HL-60 (cell line): ENCODE measurements at regions not wholly inside any gene's neighbourhood (a gene's known extent, or its start where the extent isn't known, plus 50 kb on each side); places are given as distances from the start of the nearest gene placed in this dataset.
"Not testable (repeated sequence)": the region's sequence is repeated elsewhere in the genome, so short reads cannot be mapped to it uniquely, and the experiment has no call there.

Experiments used
- DNase-seq, 2 experiments: peaks; one replicate each; pipeline ENCODE4 v3.0.0-alpha.2; 2010 to 2020; ENCODE audit warnings: low read depth in 1 of 2, low spot score in 1 of 2
- H3K27ac ChIP-seq: fragments of 250-450 bp; sonication (Bioruptor Pico); replicated peaks from 2 replicates; pipeline ENCODE4 v1.5.1; 2020; ENCODE audit warnings: mild to moderate bottlenecking, moderate library complexity
- H3K27me3 ChIP-seq: fragments of 250-450 bp; sonication (Bioruptor Pico); 2 replicates; pipeline ENCODE4 v1.5.1; 2021; ENCODE audit warnings: mild to moderate bottlenecking, moderate library complexity; ENCODE audit not compliant: insufficient read depth, poor library complexity, severe bottlenecking
- H3K4me3 ChIP-seq: replicated peaks from 2 replicates; pipeline ENCODE4 v1.5.1; 2011; ENCODE audit warnings: mild to moderate bottlenecking, control low read depth, low read length; ENCODE audit not compliant: insufficient read depth
- CTCF ChIP-seq: IDR thresholded peaks from one replicate; pipeline ENCODE4 v1.5.1; 2011; ENCODE audit warnings: low read length, control low read depth, inconsistent platforms; ENCODE audit not compliant: insufficient read depth
- GABPA ChIP-seq: IDR thresholded peaks from 2 replicates; pipeline ENCODE4 v1.6.1; 2012; ENCODE audit warnings: low read depth
- POLR2AphosphoS5 ChIP-seq: IDR thresholded peaks from 2 replicates; pipeline ENCODE4 v1.6.1; 2012; ENCODE audit warnings: low read depth
- REST ChIP-seq: IDR thresholded peaks from 2 replicates; pipeline ENCODE4 v1.6.1; 2012; ENCODE audit warnings: low read depth; ENCODE audit not compliant: insufficient replicate concordance
- SPI1 ChIP-seq: IDR thresholded peaks from 2 replicates; pipeline ENCODE4 v1.6.1; 2012; ENCODE audit warnings: low read depth, mild to moderate bottlenecking, borderline replicate concordance

- no peak for TF ChIP-seq CTCF
- no peak for TF ChIP-seq POLR2AphosphoS5
- TF ChIP-seq REST: no peak
- TF ChIP-seq SPI1: no peak
- TF ChIP-seq GABPA: no peak
- H3K27ac ChIP-seq: no peak overlapping the region
- no peak for DNase-seq
- H3K27me3 ChIP-seq: no peaks in the 10 kb centered on the region
- no peak overlapping the region for H3K4me3 ChIP-seq
Measured at GRCh38 chr7:68406480-68406879, 1191.8 kb upstream of the AUTS2 start.

GRCh38 chr7:68407460-68407859, 1190.8 kb upstream of the AUTS2 start:
- no peaks in the 10 kb centered on the region for H3K27me3 ChIP-seq
- H3K27ac ChIP-seq: no peak overlapping the region
- no peak for DNase-seq
- no peak overlapping the region for H3K4me3 ChIP-seq
- TF ChIP-seq CTCF (no peak), GABPA (no peak), POLR2AphosphoS5 (no peak), SPI1 (no peak), REST (peak; percentile 82)

GRCh38 chr7:68408873-68409272, 1189.4 kb upstream of the AUTS2 start:
- H3K27ac ChIP-seq: no peak overlapping the region
- H3K4me3 ChIP-seq: no peak overlapping the region
- no peak for TF ChIP-seq SPI1
- no peak for TF ChIP-seq CTCF
- no peak for DNase-seq
- H3K27me3 ChIP-seq: no peaks in the 10 kb centered on the region

- Histone ChIP-seq H3K4me3 (no peak overlapping the region), H3K27ac (no peak overlapping the region), H3K27me3 (no peaks in the 10 kb centered on the region)
- TF ChIP-seq SPI1: no peak
- no peak for TF ChIP-seq GABPA
- TF ChIP-seq POLR2AphosphoS5: no peak
- no peak for TF ChIP-seq CTCF
- TF ChIP-seq REST: no peak
- DNase-seq: no peak
Measured at GRCh38 chr7:68409851-68410250, 1188.4 kb upstream of the AUTS2 start.

- not testable (repeated sequence) for H3K27me3 ChIP-seq, DNase-seq, H3K27ac ChIP-seq, H3K4me3 ChIP-seq
Measured at GRCh38 chr7:68410693-68411092, 1187.6 kb upstream of the AUTS2 start.
